SK-N-SH (cell line): ENCODE measurements at regions not wholly inside any gene's neighbourhood (a gene's known extent, or its start where the extent isn't known, plus 50 kb on each side); places are given as distances from the start of the nearest gene placed in this dataset.
A peak's percentile ranks its signal among the peaks of the same experiment; 100 is the strongest.

Source experiments
- CTCF ChIA-PET: fragments of 300-600, 350-600 bp; formaldehyde crosslinking; extraction: SDS; loops from one replicate; lab custom pipeline; 2021; lab: Yijun Ruan, JAX
- POLR2A ChIA-PET: fragments of 350-600 bp; sonication (Branson Sonifier 250); formaldehyde crosslinking; extraction: SDS; loops from one replicate; lab custom pipeline; 2020; ENCODE audit warnings: antibody characterized with exemption, inconsistent platforms; lab: Yijun Ruan, JAX
- DNase-seq: peaks from one replicate; pipeline ENCODE4 v3.0.0; 2012
- H2AFZ ChIP-seq: fragments of 200-600 bp; sonication (generic); 2 replicates; pipeline ENCODE4 v1.8.1; 2016; ENCODE audit warnings: antibody characterized with exemption, mild to moderate bottlenecking, low read depth
- H3F3A ChIP-seq: fragments of 200-600 bp; sonication (generic); replicated peaks from 2 replicates; pipeline ENCODE3; 2016; ENCODE audit warnings: antibody characterized with exemption, mild to moderate bottlenecking; ENCODE audit not compliant: insufficient read depth
- H3K27ac ChIP-seq, 2 experiments: fragments of 200-500 bp in 1 of 2; fragments of 200-600 bp in 1 of 2; sonication (Bioruptor generic) in 1 of 2; sonication (generic), shearing (Covaris generic) in 1 of 2; 2 replicates each; pipeline versions ENCODE4 v1.5.1 to v1.6.1; 2014 to 2016; ENCODE audit warnings: low read depth in 2 of 2, inconsistent platforms in 1 of 2, low read length in 1 of 2, mild to moderate bottlenecking in 1 of 2, mixed read lengths in 1 of 2
- H3K27me3 ChIP-seq: fragments of 200-600 bp; sonication (generic), shearing (Covaris generic); 2 replicates; pipeline ENCODE4 v1.6.1; 2016; ENCODE audit warnings: mixed run types; ENCODE audit not compliant: insufficient read depth
- H3K36me3 ChIP-seq, 2 experiments: fragments of 200-500 bp in 1 of 2; fragments of 200-600 bp in 1 of 2; sonication (Bioruptor generic) in 1 of 2; sonication (generic) in 1 of 2; replicated peaks in 1 of 2; 2 replicates each; pipeline versions ENCODE3 to v1.5.1; 2014 to 2016; ENCODE audit warnings: low read length in 1 of 2, mild to moderate bottlenecking in 1 of 2; ENCODE audit not compliant: insufficient read depth in 2 of 2, control insufficient read depth in 1 of 2
- H3K4me1 ChIP-seq, 2 experiments: fragments of 200-500 bp in 1 of 2; fragments of 200-600 bp in 1 of 2; sonication (Bioruptor generic) in 1 of 2; sonication (generic), shearing (Covaris generic) in 1 of 2; 2 replicates each; pipeline versions ENCODE4 v1.5.1 to v1.6.1; 2014 to 2016; ENCODE audit warnings: low read depth in 1 of 2, low read length in 1 of 2, mixed run types in 1 of 2; ENCODE audit not compliant: insufficient read depth in 2 of 2, control insufficient read depth in 1 of 2
- H3K4me2 ChIP-seq: fragments of 200-600 bp; sonication (generic), shearing (Covaris generic); 2 replicates; pipeline ENCODE4 v1.6.1; 2017; ENCODE audit warnings: mixed run types
- H3K4me3 ChIP-seq, 2 experiments: fragments of 200-500 bp in 1 of 2; fragments of 200-600 bp in 1 of 2; sonication (Bioruptor generic) in 1 of 2; sonication (generic), shearing (Covaris generic) in 1 of 2; 2 replicates each; pipeline versions ENCODE4 v1.5.1 to v1.8.1; 2014 to 2016; ENCODE audit warnings: low read depth in 2 of 2, inconsistent platforms in 1 of 2, low read length in 1 of 2, mild to moderate bottlenecking in 1 of 2, mixed read lengths in 1 of 2, moderate library complexity in 1 of 2
- H3K79me2 ChIP-seq: fragments of 200-600 bp; sonication (generic); 2 replicates; pipeline ENCODE4 v1.8.1; 2017; ENCODE audit warnings: mild to moderate bottlenecking; ENCODE audit not compliant: insufficient read depth
- H3K9ac ChIP-seq: fragments of 200-600 bp; sonication (generic); 2 replicates; pipeline ENCODE4 v1.6.1; 2017; ENCODE audit warnings: mixed run types
- H3K9me2 ChIP-seq: fragments of 200-600 bp; sonication (generic); 2 replicates; pipeline ENCODE4 v1.6.1; 2017; ENCODE audit warnings: mixed run types
- H3K9me3 ChIP-seq: fragments of 200-600 bp; sonication (generic); 2 replicates; pipeline ENCODE4 v1.6.1; 2017; ENCODE audit warnings: mixed run types, mild to moderate bottlenecking, moderate library complexity
- H4K20me1 ChIP-seq: fragments of 200-600 bp; sonication (generic); 2 replicates; pipeline ENCODE4 v1.6.1; 2017; ENCODE audit warnings: mild to moderate bottlenecking, mixed run types; ENCODE audit not compliant: insufficient read depth
- CTCF ChIP-seq: fragments of 200-600 bp; sonication (generic); IDR thresholded peaks from 2 replicates; pipeline ENCODE4 v1.6.1; 2017; ENCODE audit warnings: antibody characterized with exemption, mild to moderate bottlenecking, moderate library complexity
- FOSL2 ChIP-seq: IDR thresholded peaks from 2 replicates; pipeline ENCODE4 v1.4.0; 2012; ENCODE audit warnings: low read depth, mild to moderate bottlenecking, moderate library complexity, borderline replicate concordance
- GABPA ChIP-seq: IDR thresholded peaks from 2 replicates; pipeline ENCODE4 v1.4.0; 2012; ENCODE audit warnings: low read depth, mild to moderate bottlenecking
- GATA2 ChIP-seq: sonication (generic); formaldehyde crosslinking; IDR thresholded peaks from 2 replicates; pipeline ENCODE4 v1.5.0; 2020; ENCODE audit warnings: mild to moderate bottlenecking, missing genetic modification reagents
- IRF3 ChIP-seq: fragments of 150-350 bp; IDR thresholded peaks from 2 replicates; pipeline ENCODE4 v1.6.1; 2016; ENCODE audit warnings: mild to moderate bottlenecking, low read depth, low read length
- MAX ChIP-seq: IDR thresholded peaks from 2 replicates; pipeline ENCODE4 v1.4.0; 2012; ENCODE audit warnings: low read depth
- NFIC ChIP-seq: IDR thresholded peaks from 2 replicates; pipeline ENCODE4 v1.4.0; 2012; ENCODE audit warnings: borderline replicate concordance
- NRF1 ChIP-seq: IDR thresholded peaks from 2 replicates; pipeline ENCODE4 v1.6.1; 2012; ENCODE audit warnings: low read depth, mild to moderate bottlenecking, low read length
- RAD21 ChIP-seq: IDR thresholded peaks from 2 replicates; pipeline ENCODE4 v1.6.1; 2012; ENCODE audit warnings: mild to moderate bottlenecking, low read length
- RCOR1 ChIP-seq: fragments of 150-350 bp; IDR thresholded peaks from 2 replicates; pipeline ENCODE4 v1.6.1; 2017; ENCODE audit warnings: antibody characterized with exemption, low read length
- SIN3A ChIP-seq: IDR thresholded peaks from 2 replicates; pipeline ENCODE4 v1.6.1; 2012; ENCODE audit warnings: low read depth, mild to moderate bottlenecking, low read length, moderate library complexity, borderline replicate concordance
- SMC3 ChIP-seq: IDR thresholded peaks from 2 replicates; pipeline ENCODE4 v1.6.1; 2012; ENCODE audit warnings: low read depth, low read length, improper control_type of control experiment
- TCF12 ChIP-seq: IDR thresholded peaks from 2 replicates; pipeline ENCODE4 v1.4.0; 2012
- USF1 ChIP-seq: IDR thresholded peaks from 2 replicates; pipeline ENCODE4 v1.4.0; 2012; ENCODE audit warnings: low read depth, borderline replicate concordance
- YY1 ChIP-seq: IDR thresholded peaks from 2 replicates; pipeline ENCODE4 v1.4.0; 2012; ENCODE audit warnings: low read depth, mild to moderate bottlenecking
- WGBS: methylation state at CpG from one replicate; pipeline ENCODE4 v1.1.6; 2017; ENCODE audit warnings: low lambda C conversion rate; 5-methylcytosine and 5-hydroxymethylcytosine counted together
- TF ChIP-seq, protein P1 (sequence below): IDR thresholded peaks from 2 replicates; pipeline ENCODE4; 2012

GRCh38 chr1:68321084-68321685, 88.9 kb upstream of the WLS start:
- H3K4me2 ChIP-seq, result no peak overlapping the region
- no peaks in the 10 kb centered on the region for H3K9me3 ChIP-seq
- H3K36me3 ChIP-seq, result no peaks in the 10 kb centered on the region
- TF ChIP-seq YY1 (no peak), USF1 (no peak), GATA2 (no peak), SIN3A (no peak), IRF3 (no peak), RCOR1 (no peak), NRF1 (no peak), GABPA (no peak), NFIC (no peak), TCF12 (no peak), FOSL2 (no peak), CTCF (peak; percentile 66), MAX (no peak), RAD21 (peak; percentile 61), SMC3 (peak; percentile 80)
- TF ChIP-seq, protein P1, sequence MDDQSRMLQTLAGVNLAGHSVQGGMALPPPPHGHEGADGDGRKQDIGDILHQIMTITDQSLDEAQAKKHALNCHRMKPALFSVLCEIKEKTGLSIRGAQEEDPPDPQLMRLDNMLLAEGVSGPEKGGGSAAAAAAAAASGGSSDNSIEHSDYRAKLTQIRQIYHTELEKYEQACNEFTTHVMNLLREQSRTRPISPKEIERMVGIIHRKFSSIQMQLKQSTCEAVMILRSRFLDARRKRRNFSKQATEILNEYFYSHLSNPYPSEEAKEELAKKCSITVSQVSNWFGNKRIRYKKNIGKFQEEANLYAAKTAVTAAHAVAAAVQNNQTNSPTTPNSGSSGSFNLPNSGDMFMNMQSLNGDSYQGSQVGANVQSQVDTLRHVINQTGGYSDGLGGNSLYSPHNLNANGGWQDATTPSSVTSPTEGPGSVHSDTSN, result no peak
- no peak overlapping the region for H3K9ac ChIP-seq
- H3K9me2 ChIP-seq, result no peaks in the 10 kb centered on the region
- no peak overlapping the region for H3K4me3 ChIP-seq
- POLR2A ChIA-PET, result no interaction called here
- no peak overlapping the region for H3K27ac ChIP-seq
- no peaks in the 10 kb centered on the region for H4K20me1 ChIP-seq
- peak; percentile 37 for DNase-seq
- H2AFZ ChIP-seq, result no peak overlapping the region
- WGBS, result 23% methylated on average over 6 of the region's 6 CpGs
- no peaks in the 10 kb centered on the region for H3K79me2 ChIP-seq
- H3F3A ChIP-seq, result no peaks in the 10 kb centered on the region
- CTCF ChIA-PET, result interaction anchor here (0.9 to 11.1 kb wide), 9 partner anchors 12 to 556 kb away, joined by 3 to 101 read pairs (median 4); no protein-coding TSS in a partner anchor
- peaks cover 0 to 14% of the 10 kb centered on the region in 2 experiments; a peak in 1 of 4 replicates for H3K4me1 ChIP-seq
- H3K27me3 ChIP-seq, result no peaks in the 10 kb centered on the region
